ENCODE measurements at regions not wholly inside any gene's neighbourhood (a gene's known extent, or its start where the extent isn't known, plus 50 kb on each side); places are given as distances from the start of the nearest gene placed in this dataset.

- peak; percentile 32; the same call in 1 of the 2 replicates for TF ChIP-seq MGA (IDR thresholded peaks at IDR 0.05)
- 0 out of 2 replicates have a peak, but pooled peaks have one; percentile 16 for TF ChIP-seq CTBP1 (IDR thresholded peaks at IDR 0.05; ENCODE audit: borderline replicate concordance)
- no peak for TF ChIP-seq NFATC3 (IDR thresholded peaks at IDR 0.05)
- no peak for TF ChIP-seq YBX1 (IDR thresholded peaks at IDR 0.05)
- TF ChIP-seq RBM39 (optimal IDR thresholded peaks at IDR 0.05; ENCODE audit: low read depth, low read length): no peak
- no peak for TF ChIP-seq PHF20 (IDR thresholded peaks at IDR 0.05; ENCODE audit: partially characterized antibody)
- peak; percentile 86 to 93; a peak in 3 of 4 replicates for TF ChIP-seq RCOR1 (IDR thresholded peaks at IDR 0.05; ENCODE audit: borderline replicate concordance in 1 of 2, low read depth in 2 of 2, low read length in 2 of 2)
- TF ChIP-seq U2AF1 (optimal IDR thresholded peaks at IDR 0.05; ENCODE audit: low read depth, low read length): no peak
- TF ChIP-seq CBX8 (IDR thresholded peaks at IDR 0.05; ENCODE audit: borderline replicate concordance, extremely low read depth, low read depth, low read length, poor library complexity, severe bottlenecking): no peak
- peak; percentile 99 for TF ChIP-seq BCOR (IDR thresholded peaks at IDR 0.05)
- TF ChIP-seq RBM25 (IDR thresholded peaks at IDR 0.05; ENCODE audit: low read depth, low read length, severe bottlenecking): peak; percentile 89
- no peak for TF ChIP-seq ZBTB11 (CRISPR knock-in tag; IDR thresholded peaks at IDR 0.05)
Measured at GRCh38 chr6:43934803-43935602, 165.0 kb downstream of the VEGFA start (continued).

Measured in K562 (cell line).